Left ventricle myocardium inferior (tissue), 1 donor: ENCODE measurements at regions not wholly inside any gene's neighbourhood (a gene's known extent, or its start where the extent isn't known, plus 50 kb on each side); places are given as distances from the start of the nearest gene placed in this dataset.
A peak's percentile ranks its signal among the peaks of the same experiment; 100 is the strongest.

ENCODE experiments used
- DNase-seq: peaks from one replicate; pipeline ENCODE4 v3.0.0-alpha.2; 2020
- H3K27ac ChIP-seq: fragments of 200-600 bp; replicated peaks from 2 replicates; pipeline ENCODE4 v1.8.0; 2021
- H3K27me3 ChIP-seq: fragments of 200-600 bp; 2 replicates; pipeline ENCODE4 v1.8.0; 2021; ENCODE audit warnings: low read depth
- H3K36me3 ChIP-seq: fragments of 200-600 bp; 2 replicates; pipeline ENCODE4 v1.8.0; 2021
- H3K4me1 ChIP-seq: fragments of 200-600 bp; 2 replicates; pipeline ENCODE4 v1.8.0; 2021
- H3K4me3 ChIP-seq: fragments of 200-600 bp; 2 replicates; pipeline ENCODE4 v1.8.0; 2021; ENCODE audit warnings: mild to moderate bottlenecking, moderate library complexity
- H3K9me3 ChIP-seq: fragments of 200-600 bp; replicated peaks from 2 replicates; pipeline ENCODE4 v1.8.0; 2021
- CTCF ChIP-seq: fragments of 200-600 bp; IDR thresholded peaks from 2 replicates; pipeline ENCODE4 v1.8.0; 2021; ENCODE audit warnings: antibody characterized with exemption, mild to moderate bottlenecking, borderline replicate concordance
- intact Hi-C: fragments of 100-400 bp; cut with micrococcal nuclease; formaldehyde crosslinking; loops from one replicate; pipeline ENCODE4 v1.11.0; 2022
- donor health status: DM: no; HTN: yes; CAD: no; lungs with severe emphysema.

- intact Hi-C loops = no loop called here
Observed at GRCh38 chr2:21667638-21668037, 543.9 kb downstream of the TDRD15 start.

DNA sequence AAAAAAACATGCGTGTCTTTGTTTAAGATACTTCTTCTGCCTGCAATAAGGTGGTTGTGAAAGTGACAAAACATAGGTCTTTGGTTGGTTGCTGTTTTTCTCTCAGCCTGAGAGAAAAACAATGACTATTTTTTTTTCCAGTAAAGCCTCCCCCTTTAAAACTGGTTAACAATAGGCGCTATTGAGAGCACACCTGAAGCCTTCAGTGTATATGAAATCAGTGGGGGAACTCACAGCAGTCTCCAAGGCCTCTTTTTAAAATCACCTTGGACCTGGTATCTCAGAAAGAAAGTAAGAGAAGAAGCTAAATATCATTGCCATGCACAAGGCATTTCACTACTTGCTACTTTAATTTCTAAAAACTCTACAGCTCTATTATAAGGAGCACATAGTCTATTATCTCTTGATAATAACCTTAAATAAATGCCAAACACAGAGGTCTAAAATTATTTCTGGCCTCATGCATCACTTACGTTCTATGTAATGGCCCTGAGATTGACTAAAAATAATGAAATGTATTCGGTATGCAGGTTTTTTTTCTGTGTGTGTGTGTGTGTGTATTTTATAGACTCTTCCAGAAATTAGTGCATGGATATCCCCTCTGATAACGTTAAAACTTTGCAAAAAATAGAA, 544.4 kb downstream of the TDRD15 start:
- intact Hi-C loops = no loop called here
- Histone ChIP-seq H3K27ac (peak overlapping the region; percentile 28), H3K9me3 (no peaks in the 10 kb centered on the region), H3K36me3 (no peaks in the 10 kb centered on the region), H3K27me3 (no peaks in the 10 kb centered on the region), H3K4me3 (no peak overlapping the region), H3K4me1 (peaks cover 10% of the 10 kb centered on the region)
- no peak for TF ChIP-seq CTCF
- DNase-seq = no peak

More at GRCh38 chr2:21667638-21668037, 543.9 kb downstream of the TDRD15 start:
- Histone ChIP-seq H3K36me3 (no peaks in the 10 kb centered on the region), H3K4me3 (no peak overlapping the region), H3K27ac (no peak overlapping the region), H3K27me3 (no peaks in the 10 kb centered on the region), H3K9me3 (no peaks in the 10 kb centered on the region), H3K4me1 (peaks cover 10% of the 10 kb centered on the region)
- TF ChIP-seq CTCF = no peak
- no peak for DNase-seq

DNA sequence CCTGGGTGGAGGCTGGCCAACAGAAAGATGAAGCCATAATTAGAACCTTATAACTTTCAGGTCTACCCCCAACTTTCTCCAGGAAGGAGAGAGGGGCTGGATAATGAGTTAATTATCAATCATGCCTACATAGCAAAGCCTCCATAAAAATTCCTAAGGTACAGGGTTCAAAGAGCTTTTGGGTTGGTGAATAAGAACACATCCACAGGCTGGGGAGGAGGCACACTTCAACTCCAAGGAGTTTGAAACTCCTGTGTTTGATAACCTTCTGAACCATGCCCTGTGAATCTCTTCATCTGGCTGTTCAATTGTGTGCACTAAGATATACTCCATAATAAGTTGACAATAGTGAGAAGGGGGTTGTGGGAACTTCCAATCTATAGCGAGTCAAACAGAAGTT, 552.3 kb downstream of the TDRD15 start:
- H3K27ac ChIP-seq = no peak overlapping the region
- H3K4me1 ChIP-seq = no peaks in the 10 kb centered on the region
- H3K27me3 ChIP-seq = no peaks in the 10 kb centered on the region
- no peak for DNase-seq
- no peaks in the 10 kb centered on the region for H3K36me3 ChIP-seq
- TF ChIP-seq CTCF = no peak
- no peak overlapping the region for H3K4me3 ChIP-seq
- intact Hi-C loops = no loop called here
- peaks cover 8% of the 10 kb centered on the region for H3K9me3 ChIP-seq

GRCh38 chr2:21676676-21677075, 552.9 kb downstream of the TDRD15 start:
- no peak overlapping the region for H3K27ac ChIP-seq
- no peaks in the 10 kb centered on the region for H3K27me3 ChIP-seq
- no peaks in the 10 kb centered on the region for H3K36me3 ChIP-seq
- TF ChIP-seq CTCF = no peak
- intact Hi-C loops = no loop called here
- no peak overlapping the region for H3K4me3 ChIP-seq
- no peaks in the 10 kb centered on the region for H3K4me1 ChIP-seq
- DNase-seq = no peak
- peaks cover 15% of the 10 kb centered on the region for H3K9me3 ChIP-seq

- H3K9me3 ChIP-seq = peaks cover 22% of the 10 kb centered on the region
- intact Hi-C loops = no loop called here
- no peaks in the 10 kb centered on the region for H3K4me1 ChIP-seq
- TF ChIP-seq CTCF = no peak
- H3K36me3 ChIP-seq = no peaks in the 10 kb centered on the region
- no peak for DNase-seq
- no peak overlapping the region for H3K27ac ChIP-seq
- H3K4me3 ChIP-seq = no peak overlapping the region
- H3K27me3 ChIP-seq = no peaks in the 10 kb centered on the region
Observed at GRCh38 chr2:21683838-21684237, 560.1 kb downstream of the TDRD15 start.
